GM18517 (cell line): ENCODE measurements at regions not wholly inside any gene's neighbourhood (a gene's known extent, or its start where the extent isn't known, plus 50 kb on each side); places are given as distances from the start of the nearest gene placed in this dataset.

Experiments used
- ATAC-seq: cut with Tn5 transposase; IDR thresholded peaks from one replicate; pipeline ENCODE4 v1.9.1; 2021; ENCODE audit warnings: mild to moderate bottlenecking, moderate library complexity; ENCODE audit not compliant: unreplicated experiment

DNA sequence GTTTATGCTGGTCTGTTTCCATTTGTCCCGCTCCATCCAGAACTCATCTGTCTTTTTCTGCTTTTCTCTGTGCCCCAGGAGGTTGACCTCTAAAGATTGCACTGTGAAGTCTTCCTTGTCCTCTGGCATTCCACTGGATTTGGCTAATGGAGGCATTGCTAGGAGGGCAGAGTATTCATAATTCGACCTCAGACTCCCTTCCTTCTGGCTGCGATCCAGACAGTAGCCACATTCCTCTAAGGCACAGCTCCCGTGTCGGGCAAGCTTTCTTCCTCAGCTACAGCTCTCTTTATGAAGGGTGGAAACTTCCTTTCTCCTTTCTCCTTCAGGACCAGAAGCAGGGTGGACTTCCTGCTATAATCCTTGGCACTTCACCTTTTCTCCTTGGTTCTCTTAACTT, 175.9 kb downstream of the BAMBI start:
- no peak for ATAC-seq

DNA sequence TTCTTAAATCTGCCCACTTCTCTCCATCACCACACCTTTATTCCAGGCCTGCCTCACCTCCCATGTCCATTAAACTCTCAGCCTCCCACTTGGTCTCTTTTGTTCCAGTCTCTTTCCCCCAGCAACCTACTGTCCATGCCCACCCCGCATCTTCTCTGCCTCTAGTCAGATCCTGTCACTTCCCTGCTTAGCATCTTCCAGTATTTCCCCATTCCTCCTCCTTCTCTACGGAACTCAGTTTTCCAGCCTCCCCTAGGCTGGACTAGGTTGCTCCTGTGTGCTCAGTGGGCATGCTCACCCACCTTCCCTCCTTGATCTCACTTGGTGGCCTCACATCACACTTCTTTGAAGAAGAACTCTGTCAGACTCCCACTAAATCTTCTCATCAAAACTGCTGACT, 179.8 kb downstream of the BAMBI start:
- ATAC-seq = no peak

- no peak for ATAC-seq
These were observed 181.3 kb downstream of the BAMBI start for GRCh38 chr10:28858646-28859045.

DNA sequence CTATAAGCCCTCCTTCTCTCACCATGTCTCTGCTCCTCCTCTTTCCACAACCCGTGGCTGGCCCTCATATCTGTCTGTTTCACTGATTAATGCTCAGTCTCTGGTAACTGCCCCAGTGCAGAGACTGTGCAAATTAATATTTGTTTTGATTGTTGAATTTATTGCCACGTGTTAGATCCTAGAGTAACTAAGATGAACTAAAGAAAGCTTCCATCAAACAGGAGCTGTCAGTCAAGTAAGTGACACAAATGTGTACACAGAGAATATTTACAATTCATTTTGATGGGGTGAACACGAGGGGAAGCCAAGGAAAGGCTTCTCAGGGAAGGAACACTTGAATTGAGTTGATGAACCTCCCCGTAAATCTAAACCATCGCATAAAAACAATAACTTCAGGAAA, 182.5 kb downstream of the BAMBI start:
- ATAC-seq = no peak

- no peak for ATAC-seq
These were observed 184.9 kb downstream of the BAMBI start for GRCh38 chr10:28862219-28862618.

- no peak for ATAC-seq
These were observed 192.4 kb downstream of the BAMBI start for GRCh38 chr10:28869606-28870201.

DNA sequence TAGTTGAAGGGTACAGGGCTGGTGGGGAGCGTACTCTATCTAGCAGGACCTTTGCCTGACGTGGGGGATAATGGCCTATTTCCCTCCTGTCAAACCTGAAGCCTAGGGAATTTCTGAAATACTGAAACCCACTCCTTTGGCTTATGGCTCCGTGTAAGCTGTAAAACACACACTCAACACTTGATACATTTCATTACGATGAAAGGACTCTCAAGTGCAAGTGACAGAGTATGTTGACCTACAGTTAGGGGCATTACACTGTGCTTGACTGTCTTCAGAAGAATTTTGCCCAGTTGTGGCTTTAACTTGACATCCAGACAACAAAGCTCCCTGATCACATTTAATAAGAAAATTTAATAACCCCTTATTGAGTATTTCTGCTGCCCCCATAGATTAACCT, 194.3 kb downstream of the BAMBI start:
- no peak for ATAC-seq

GRCh38 chr10:28872587-28873165, 195.4 kb downstream of the BAMBI start:
- no peak for ATAC-seq

DNA sequence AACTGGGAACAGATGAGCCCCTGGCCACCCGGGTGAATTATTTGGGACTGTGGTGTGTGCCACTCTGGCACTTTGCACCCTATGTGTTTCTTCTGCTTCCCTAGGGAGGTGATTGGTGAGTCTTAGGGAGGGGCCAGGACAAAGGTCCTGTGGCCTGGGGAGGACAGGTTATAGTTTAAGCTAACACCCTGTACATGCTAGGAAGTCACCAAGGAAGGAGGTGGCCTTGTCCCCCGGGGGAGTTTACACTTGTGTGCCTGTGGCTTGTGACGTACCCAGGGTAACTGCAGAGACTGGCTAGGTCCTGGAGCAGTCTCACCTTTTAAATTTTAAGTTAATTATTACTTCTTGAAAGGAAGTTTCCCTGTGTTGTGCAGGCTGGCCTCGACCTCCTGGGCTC, 196.2 kb downstream of the BAMBI start:
- ATAC-seq = no peak

- ATAC-seq = no peak
These were observed 196.9 kb downstream of the BAMBI start for GRCh38 chr10:28874210-28874609.

DNA sequence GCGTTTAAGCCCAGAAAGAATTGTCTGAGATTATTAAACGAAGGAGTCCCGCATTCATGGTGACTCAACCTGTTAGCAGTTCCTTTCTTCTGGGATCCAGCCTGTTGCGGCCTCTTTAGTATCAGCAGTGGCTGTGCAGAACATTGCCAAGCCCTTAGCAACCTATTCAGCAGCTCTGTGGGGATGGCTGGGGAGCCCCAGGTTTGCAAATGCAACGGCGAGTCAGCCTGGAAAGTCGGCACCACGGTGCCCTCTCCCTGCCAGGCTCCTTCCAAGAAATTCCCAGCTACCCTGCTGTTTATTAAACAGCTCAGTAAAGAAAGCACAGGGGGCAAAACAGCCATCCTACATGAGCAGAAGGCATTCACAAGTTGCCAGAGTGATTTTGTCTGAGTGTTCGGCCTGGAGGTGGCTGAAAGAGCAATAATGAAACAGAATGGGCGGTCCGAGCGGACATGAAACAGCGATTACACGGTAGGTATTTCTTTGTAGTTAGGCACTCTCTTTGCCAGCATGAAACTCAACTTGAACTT, 198.3 kb downstream of the BAMBI start:
- ATAC-seq = no peak

DNA sequence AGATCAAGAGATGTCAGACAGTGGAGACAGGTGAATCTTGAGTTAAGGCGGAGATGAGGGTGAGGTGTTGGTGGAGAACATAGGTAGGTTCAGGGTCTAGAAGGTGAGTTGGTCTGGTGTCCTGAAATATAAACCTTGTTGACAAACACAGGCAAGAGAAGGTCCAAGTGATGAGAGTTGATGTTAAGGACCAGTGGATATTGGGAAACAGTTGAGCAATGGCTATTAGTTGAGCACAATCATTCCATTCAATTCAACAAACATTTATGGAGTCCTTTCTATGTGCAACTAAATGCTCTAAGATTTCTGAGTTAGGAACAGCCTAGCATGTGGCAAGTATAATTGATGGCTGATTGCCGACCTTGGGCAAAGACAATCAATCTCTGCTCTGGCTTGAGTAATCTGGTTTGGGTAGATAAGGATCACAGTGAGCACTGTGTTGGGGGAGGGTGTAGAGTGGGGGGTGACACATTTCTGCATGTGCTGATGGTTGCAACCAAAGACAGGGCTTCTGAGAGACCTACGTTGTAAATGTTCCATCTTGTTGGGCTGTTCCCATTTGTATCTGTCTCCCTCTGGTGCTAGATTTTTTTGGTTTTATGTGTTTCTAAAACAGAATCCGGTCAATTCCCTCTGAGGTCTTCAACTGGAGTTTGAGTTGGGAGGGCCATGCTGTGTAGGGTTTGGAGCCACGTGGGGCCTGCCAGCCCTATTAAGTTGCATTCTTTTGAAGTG, 201.1 kb downstream of the BAMBI start:
- ATAC-seq = no peak

- ATAC-seq = no peak
These were observed 201.9 kb downstream of the BAMBI start for GRCh38 chr10:28879246-28879645.

DNA sequence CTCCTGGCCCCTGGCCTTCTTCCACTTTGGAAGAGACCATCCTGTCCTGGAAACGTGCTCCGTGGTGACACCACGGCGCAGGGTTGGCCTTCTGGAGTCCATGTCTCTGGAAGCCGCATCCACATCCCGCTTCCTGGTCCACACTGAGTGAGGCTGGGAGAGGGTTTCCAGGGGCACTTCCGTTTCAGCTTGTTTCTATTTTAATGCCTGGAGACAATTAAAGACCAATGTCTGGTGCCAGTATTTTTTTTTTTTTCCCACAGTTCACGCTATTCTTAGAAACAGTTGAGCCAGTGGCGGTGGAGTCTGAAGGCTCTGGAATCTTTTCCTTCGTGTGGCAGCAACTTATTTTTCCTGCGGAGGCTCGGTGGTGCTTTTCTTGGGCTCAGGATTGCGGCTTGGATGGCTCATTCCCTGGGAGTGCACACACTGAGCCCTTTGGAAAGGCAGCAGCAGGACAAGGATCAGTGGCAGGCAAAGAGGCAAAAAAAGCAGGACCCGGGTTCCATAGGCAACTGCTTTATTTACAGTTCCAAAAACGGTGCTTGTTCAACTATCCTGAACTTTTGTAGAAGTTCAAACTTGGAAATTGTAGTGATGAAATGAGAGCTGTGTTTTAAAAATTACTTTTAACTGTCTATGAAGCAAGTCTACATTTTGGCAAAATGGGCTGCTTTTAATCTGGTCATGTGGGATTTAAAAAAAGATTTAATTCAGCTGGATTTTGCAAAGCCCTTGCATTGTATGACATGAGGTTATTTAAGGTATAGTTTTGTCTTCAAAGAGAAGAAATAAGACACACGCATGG, 202.8 kb downstream of the BAMBI start:
- no peak for ATAC-seq

DNA sequence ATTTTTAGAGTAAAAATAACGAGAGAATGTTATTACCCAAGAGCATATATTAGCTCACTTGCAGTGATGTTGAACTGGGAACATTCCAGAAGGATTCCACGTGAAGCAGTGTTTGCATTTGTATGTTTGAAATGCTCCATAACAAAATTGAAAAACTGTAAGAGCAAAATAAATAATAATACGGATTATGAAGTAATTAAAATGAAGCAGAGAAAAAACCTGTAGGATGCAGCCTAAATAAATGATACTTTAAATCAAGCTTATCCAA, 203.3 kb downstream of the BAMBI start:
- ATAC-seq = no peak

DNA sequence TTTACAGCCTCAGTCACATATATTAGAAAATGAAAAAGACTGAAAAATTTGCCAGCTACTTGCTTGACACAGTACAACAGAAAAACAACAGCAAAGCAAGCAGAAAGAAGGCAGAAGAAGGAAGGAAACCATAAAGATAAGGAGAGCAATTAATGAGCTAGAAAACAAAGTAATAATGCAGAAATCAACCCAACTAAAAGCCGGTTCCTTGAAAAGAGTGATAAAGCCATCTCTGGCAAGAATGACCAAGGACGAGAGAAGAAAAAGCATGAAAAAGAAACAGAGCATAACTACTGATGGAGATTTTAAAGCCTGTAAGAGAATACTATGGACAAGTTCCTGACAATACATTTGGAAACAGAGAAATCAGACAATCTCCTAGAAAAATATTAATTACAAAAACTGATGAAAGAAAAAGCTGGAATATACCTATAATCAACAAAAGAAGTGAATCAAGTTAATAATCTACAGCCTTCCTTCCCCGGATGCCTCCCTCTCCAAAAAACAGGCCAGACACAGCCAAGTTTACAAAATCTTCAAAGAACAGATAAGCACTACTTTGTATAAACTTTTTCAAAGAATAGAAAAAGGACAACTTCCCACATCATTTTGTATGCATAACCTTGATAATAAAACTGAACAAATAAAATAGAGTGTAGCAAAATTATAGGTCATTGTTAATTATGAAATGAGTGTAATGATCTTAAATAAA, 204.0 kb downstream of the BAMBI start:
- ATAC-seq = no peak

- no peak for ATAC-seq
These were observed 206.6 kb downstream of the BAMBI start for GRCh38 chr10:28883741-28884423.

- no peak for ATAC-seq
These were observed 213.0 kb downstream of the BAMBI start for GRCh38 chr10:28890121-28890950.

DNA sequence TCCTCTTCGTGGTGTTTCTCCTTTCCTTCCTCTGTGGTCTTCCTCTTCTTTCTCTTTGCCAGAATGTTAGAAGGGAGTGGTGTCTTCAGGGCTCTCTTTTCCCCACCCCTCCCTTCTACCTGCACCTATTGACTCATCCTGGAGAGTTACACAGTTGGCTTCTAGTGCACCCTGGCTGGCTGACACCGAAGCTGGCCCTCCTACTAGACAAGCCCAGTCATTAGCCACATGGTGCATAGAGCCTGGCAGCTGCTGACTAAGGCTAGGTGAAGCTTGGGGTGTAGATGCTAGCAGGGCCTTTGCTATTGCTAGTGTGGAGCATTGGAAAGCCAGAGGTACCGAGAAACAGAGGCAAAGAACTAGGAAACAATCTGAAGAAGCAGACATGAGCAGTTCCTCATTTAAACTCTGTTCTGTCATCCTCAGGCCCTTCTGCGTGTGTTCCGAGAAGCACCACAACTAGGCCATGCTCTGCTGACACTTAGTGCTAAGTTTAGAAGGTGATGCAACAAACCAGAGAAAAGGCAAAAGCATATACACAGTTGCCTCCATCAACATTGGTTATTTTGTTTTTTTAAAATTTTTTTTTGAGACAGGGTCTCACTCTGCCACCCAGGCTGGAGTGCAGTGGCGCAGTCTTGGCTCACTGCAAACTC, 213.9 kb downstream of the BAMBI start:
- ATAC-seq = no peak
